Keratinocyte (primary cell): ENCODE measurements at regions not wholly inside any gene's neighbourhood (a gene's known extent, or its start where the extent isn't known, plus 50 kb on each side); places are given as distances from the start of the nearest gene placed in this dataset.

Source experiments
- DNase-seq: peaks from one replicate; pipeline ENCODE4 v3.0.0-alpha.2; 2011; ENCODE audit warnings: low read depth, missing footprints, low spot score
- FAIRE-seq: peaks from 2 replicates; lab custom pipeline; 2011; peaks lifted over from hg19 to GRCh38; lab: Jason Lieb, UNC
- H2AFZ ChIP-seq: 2 replicates; pipeline ENCODE4 v1.6.0; 2012; ENCODE audit warnings: low read length, control low read depth, inconsistent platforms; ENCODE audit not compliant: control insufficient read depth
- H3K27ac ChIP-seq: 2 replicates; pipeline ENCODE4 v1.5.1; 2011; ENCODE audit warnings: low read length; ENCODE audit not compliant: control insufficient read depth, insufficient read depth
- H3K27me3 ChIP-seq: 3 replicates; pipeline ENCODE4 v1.6.0; 2011; ENCODE audit warnings: low read length; ENCODE audit not compliant: control insufficient read depth, insufficient read depth; ENCODE audit errors: extremely low read depth
- H3K36me3 ChIP-seq, 2 experiments: 2 replicates in 1 of 2; 3 replicates in 1 of 2; pipeline ENCODE4 v1.5.1; 2011; ENCODE audit warnings: low read length in 2 of 2, mild to moderate bottlenecking in 1 of 2; ENCODE audit not compliant: control insufficient read depth in 2 of 2, insufficient read depth in 2 of 2; ENCODE audit errors: extremely low read depth in 1 of 2
- H3K4me1 ChIP-seq: 3 replicates; pipeline ENCODE4 v1.5.1; 2011; ENCODE audit warnings: low read length; ENCODE audit not compliant: control insufficient read depth, insufficient read depth; ENCODE audit errors: extremely low read depth
- H3K4me2 ChIP-seq: 3 replicates; pipeline ENCODE4 v1.6.0; 2011; ENCODE audit warnings: low read depth, low read length; ENCODE audit not compliant: control insufficient read depth, insufficient read depth; ENCODE audit errors: extremely low read depth
- H3K4me3 ChIP-seq, 3 experiments: fragments of 200-600 bp in 1 of 3; sonication (generic) in 1 of 3; 2 replicates in 2 of 3; 3 replicates in 1 of 3; pipeline ENCODE4 v1.5.1; 2011 to 2016; ENCODE audit warnings: low read length in 3 of 3, mild to moderate bottlenecking in 3 of 3, control low read depth in 2 of 3, inconsistent platforms in 1 of 3, low read depth in 1 of 3, mixed read lengths in 1 of 3, mixed run types in 1 of 3, moderate library complexity in 1 of 3; ENCODE audit not compliant: control insufficient read depth in 2 of 3, insufficient read depth in 2 of 3; ENCODE audit errors: extremely low read depth in 1 of 3
- H3K79me2 ChIP-seq: 2 replicates; pipeline ENCODE4 v1.6.0; 2012; ENCODE audit warnings: low read length; ENCODE audit not compliant: control insufficient read depth, insufficient read depth
- H3K9ac ChIP-seq: 3 replicates; pipeline ENCODE4 v1.6.0; 2011; ENCODE audit warnings: low read length; ENCODE audit not compliant: control insufficient read depth, insufficient read depth; ENCODE audit errors: extremely low read depth
- H3K9me1 ChIP-seq: 3 replicates; pipeline ENCODE4 v1.6.0; 2011; ENCODE audit warnings: low read length; ENCODE audit not compliant: control insufficient read depth, insufficient read depth; ENCODE audit errors: extremely low read depth
- H3K9me3 ChIP-seq: 2 replicates; pipeline ENCODE4 v1.5.1; 2012; ENCODE audit warnings: low read depth, low read length; ENCODE audit not compliant: control insufficient read depth
- H4K20me1 ChIP-seq: 3 replicates; pipeline ENCODE4 v1.6.0; 2011; ENCODE audit warnings: low read length; ENCODE audit not compliant: control insufficient read depth, insufficient read depth; ENCODE audit errors: extremely low read depth
- CTCF ChIP-seq, 3 experiments: IDR thresholded peaks in 1 of 3; conservative IDR thresholded peaks in 1 of 3; optimal IDR thresholded peaks in 1 of 3; 2 replicates in 2 of 3; 3 replicates in 1 of 3; pipeline versions ENCODE3 to v1.5.1; 2011; ENCODE audit warnings: low read length in 3 of 3, mild to moderate bottlenecking in 3 of 3, moderate library complexity in 2 of 3, control low read depth in 1 of 3, inconsistent platforms in 1 of 3; ENCODE audit not compliant: insufficient read depth in 2 of 3; ENCODE audit errors: extremely low read depth in 1 of 3
- EZH2 ChIP-seq: IDR thresholded peaks from one replicate; pipeline ENCODE4 v1.6.1; 2012; ENCODE audit warnings: inconsistent platforms, mild to moderate bottlenecking, low read length, moderate library complexity
- dilution Hi-C: fragments of 300-500 bp; cut with MboI; formaldehyde crosslinking; loops from one replicate; pipeline ENCODE4 v1.7.0; 2020; ENCODE audit warnings: low sequenced_read_pairs; ENCODE audit not compliant: extremely low pct_ligation_motif_present

GRCh38 chr5:4255441-4255840, 659.8 kb downstream of the IRX1 start:
- FAIRE-seq (no peak), DNase-seq (no peak)
- H4K20me1 ChIP-seq, result no peaks in the 10 kb centered on the region
- no peaks in the 10 kb centered on the region for H3K27me3 ChIP-seq
- no peaks in the 10 kb centered on the region for H3K9me3 ChIP-seq
- no peak overlapping the region for H3K9ac ChIP-seq
- H2AFZ ChIP-seq, result no peak overlapping the region
- H3K27ac ChIP-seq, result no peak overlapping the region
- H3K4me3 ChIP-seq, result no peak overlapping the region
- H3K79me2 ChIP-seq, result no peaks in the 10 kb centered on the region
- H3K36me3 ChIP-seq, result no peaks in the 10 kb centered on the region
- no peak overlapping the region for H3K4me2 ChIP-seq
- TF ChIP-seq EZH2 (no peak), CTCF (optimal IDR thresholded peaks at IDR 0.05 in 1 of 3, IDR thresholded peaks at IDR 0.05 in 1 of 3, conservative IDR thresholded peaks at IDR 0.05 in 1 of 3; ENCODE audit: extremely low read depth in 1 of 3, insufficient read depth in 2 of 3, low read length in 3 of 3) (no peak)
- H3K9me1 ChIP-seq, result no peaks in the 10 kb centered on the region
- dilution Hi-C loops, result no loop called here
- H3K4me1 ChIP-seq, result no peaks in the 10 kb centered on the region

- no peaks in the 10 kb centered on the region for H3K36me3 ChIP-seq
- H3K4me3 ChIP-seq, result peak overlapping the region in 1 of 3 experiments; percentile 0
- H3K9me1 ChIP-seq, result no peaks in the 10 kb centered on the region
- H3K4me2 ChIP-seq, result peak overlapping the region; percentile 18
- peak overlapping the region; percentile 58 for H2AFZ ChIP-seq
- FAIRE-seq, result peak; percentile 23
- no peaks in the 10 kb centered on the region for H3K9me3 ChIP-seq
- H3K4me1 ChIP-seq, result no peaks in the 10 kb centered on the region
- H3K27me3 ChIP-seq, result no peaks in the 10 kb centered on the region
- H3K79me2 ChIP-seq, result no peaks in the 10 kb centered on the region
- no peak overlapping the region for H3K27ac ChIP-seq
- dilution Hi-C loops, result no loop called here
- no peak overlapping the region for H3K9ac ChIP-seq
- TF ChIP-seq CTCF (optimal IDR thresholded peaks at IDR 0.05 in 1 of 3, IDR thresholded peaks at IDR 0.05 in 1 of 3, conservative IDR thresholded peaks at IDR 0.05 in 1 of 3; ENCODE audit: extremely low read depth in 1 of 3, insufficient read depth in 2 of 3, low read length in 3 of 3) (no peak), EZH2 (no peak)
- DNase-seq, result no peak
- no peaks in the 10 kb centered on the region for H4K20me1 ChIP-seq
Measured at GRCh38 chr5:4258170-4258569, 662.5 kb downstream of the IRX1 start.
